T-helper 9 cell (primary cell): ENCODE measurements at regions not wholly inside any gene's neighbourhood (a gene's known extent, or its start where the extent isn't known, plus 50 kb on each side); places are given as distances from the start of the nearest gene placed in this dataset.
A peak's percentile ranks its signal among the peaks of the same experiment; 100 is the strongest.

Source experiments
- DNase-seq: peaks from one replicate; pipeline ENCODE4 v3.0.0-alpha.2; 2020

GRCh38 chr1:221439008-221439746 lies 302.7 kb downstream of the DUSP10 start:
- peak; percentile 16 for DNase-seq

- DNase-seq: no peak
Measured at GRCh38 chr1:221439747-221440501, 302.0 kb downstream of the DUSP10 start.

- no peak for DNase-seq
Measured at GRCh38 chr1:221440658-221441057, 301.2 kb downstream of the DUSP10 start.

GRCh38 chr1:221442056-221442455 lies 299.8 kb downstream of the DUSP10 start:
- no peak for DNase-seq

GRCh38 chr1:221444346-221444745 lies 297.5 kb downstream of the DUSP10 start:
- no peak for DNase-seq

- DNase-seq: no peak
Measured at GRCh38 chr1:221448585-221449175, 293.2 kb downstream of the DUSP10 start.

- DNase-seq: no peak
Measured at GRCh38 chr1:221449194-221449593, 292.7 kb downstream of the DUSP10 start.

GRCh38 chr1:221449801-221450470 lies 292.0 kb downstream of the DUSP10 start:
- DNase-seq: no peak

GRCh38 chr1:221451741-221452140 lies 290.1 kb downstream of the DUSP10 start:
- DNase-seq: no peak

GRCh38 chr1:221454096-221454495 lies 287.8 kb downstream of the DUSP10 start:
- DNase-seq: no peak

- no peak for DNase-seq
Measured at GRCh38 chr1:221456918-221457317, 285.0 kb downstream of the DUSP10 start.

- DNase-seq: no peak
Measured at GRCh38 chr1:221457685-221458446, 284.0 kb downstream of the DUSP10 start.

GRCh38 chr1:221458447-221459156 lies 283.3 kb downstream of the DUSP10 start:
- no peak for DNase-seq

GRCh38 chr1:221459558-221459957 lies 282.3 kb downstream of the DUSP10 start:
- DNase-seq: no peak

GRCh38 chr1:221462345-221462744 lies 279.5 kb downstream of the DUSP10 start:
- no peak for DNase-seq

GRCh38 chr1:221468546-221468945 lies 273.3 kb downstream of the DUSP10 start:
- DNase-seq: no peak

GRCh38 chr1:221469476-221469875 lies 272.4 kb downstream of the DUSP10 start:
- no peak for DNase-seq

GRCh38 chr1:221470000-221470698 lies 271.7 kb downstream of the DUSP10 start:
- DNase-seq: no peak

- no peak for DNase-seq
Measured at GRCh38 chr1:221473411-221473810, 268.5 kb downstream of the DUSP10 start.

GRCh38 chr1:221477252-221477651 lies 264.6 kb downstream of the DUSP10 start:
- no peak for DNase-seq
